ENCODE measurements at regions not wholly inside any gene's neighbourhood (a gene's known extent, or its start where the extent isn't known, plus 50 kb on each side); places are given as distances from the start of the nearest gene placed in this dataset.

DNA sequence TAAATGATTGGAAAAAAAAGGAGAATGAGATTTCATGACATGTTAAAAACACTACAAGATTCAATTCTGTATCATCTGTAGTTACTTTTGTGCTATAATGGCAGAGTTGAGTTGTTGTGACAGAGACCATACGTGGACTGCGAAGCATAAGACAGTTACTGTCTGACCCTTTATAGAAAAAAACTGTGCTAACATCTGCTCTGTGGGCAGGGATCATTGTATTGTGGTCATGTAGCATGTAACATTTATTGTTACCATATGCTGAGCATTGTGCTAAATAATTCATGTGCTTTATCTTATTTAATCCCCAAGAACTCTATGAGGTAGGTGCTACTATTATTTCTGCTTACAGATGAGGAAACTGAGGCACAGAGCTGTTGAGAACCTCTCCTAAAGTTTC is 147.3 kb upstream of the HMHB1 start:
- Histone ChIP-seq H3K27ac (no peak overlapping the region), H3F3A (ENCODE audit: insufficient read depth, low read depth) (no peaks in the 10 kb centered on the region), H3K79me2 (ENCODE audit: low read depth) (no peaks in the 10 kb centered on the region), H3K9me3 (ENCODE audit: insufficient read depth, low read depth) (no peaks in the 10 kb centered on the region), H3K27me3 (ENCODE audit: insufficient read depth, low read depth) (no peaks in the 10 kb centered on the region), H3K4me3 (no peak overlapping the region), H3K9me2 (ENCODE audit: insufficient read depth) (no peaks in the 10 kb centered on the region), H4K20me1 (ENCODE audit: insufficient read depth) (no peaks in the 10 kb centered on the region), H2AFZ (no peak overlapping the region), H3K4me1 (replicated peaks; ENCODE audit: insufficient read depth) (peaks cover 24% of the 10 kb centered on the region), H3K4me2 (no peak overlapping the region), H3K36me3 (ENCODE audit: low read depth) (no peaks in the 10 kb centered on the region)
- intact Hi-C loops (cut with micrococcal nuclease; ENCODE audit: unreplicated experiment), result no loop called here
- CTCF ChIA-PET, result no interaction called here
- TF ChIP-seq EZH2 (IDR thresholded peaks at IDR 0.05; ENCODE audit: low read depth), result no peak
- TF ChIP-seq, protein P1, sequence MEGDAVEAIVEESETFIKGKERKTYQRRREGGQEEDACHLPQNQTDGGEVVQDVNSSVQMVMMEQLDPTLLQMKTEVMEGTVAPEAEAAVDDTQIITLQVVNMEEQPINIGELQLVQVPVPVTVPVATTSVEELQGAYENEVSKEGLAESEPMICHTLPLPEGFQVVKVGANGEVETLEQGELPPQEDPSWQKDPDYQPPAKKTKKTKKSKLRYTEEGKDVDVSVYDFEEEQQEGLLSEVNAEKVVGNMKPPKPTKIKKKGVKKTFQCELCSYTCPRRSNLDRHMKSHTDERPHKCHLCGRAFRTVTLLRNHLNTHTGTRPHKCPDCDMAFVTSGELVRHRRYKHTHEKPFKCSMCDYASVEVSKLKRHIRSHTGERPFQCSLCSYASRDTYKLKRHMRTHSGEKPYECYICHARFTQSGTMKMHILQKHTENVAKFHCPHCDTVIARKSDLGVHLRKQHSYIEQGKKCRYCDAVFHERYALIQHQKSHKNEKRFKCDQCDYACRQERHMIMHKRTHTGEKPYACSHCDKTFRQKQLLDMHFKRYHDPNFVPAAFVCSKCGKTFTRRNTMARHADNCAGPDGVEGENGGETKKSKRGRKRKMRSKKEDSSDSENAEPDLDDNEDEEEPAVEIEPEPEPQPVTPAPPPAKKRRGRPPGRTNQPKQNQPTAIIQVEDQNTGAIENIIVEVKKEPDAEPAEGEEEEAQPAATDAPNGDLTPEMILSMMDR (conservative IDR thresholded peaks at IDR 0.05), result no peak
- DNase-seq, result no peak
- POLR2A ChIA-PET (ENCODE audit: unreplicated experiment), result no interaction called here
- BruUV-seq (replicated peaks), result no TSS peak

DNA sequence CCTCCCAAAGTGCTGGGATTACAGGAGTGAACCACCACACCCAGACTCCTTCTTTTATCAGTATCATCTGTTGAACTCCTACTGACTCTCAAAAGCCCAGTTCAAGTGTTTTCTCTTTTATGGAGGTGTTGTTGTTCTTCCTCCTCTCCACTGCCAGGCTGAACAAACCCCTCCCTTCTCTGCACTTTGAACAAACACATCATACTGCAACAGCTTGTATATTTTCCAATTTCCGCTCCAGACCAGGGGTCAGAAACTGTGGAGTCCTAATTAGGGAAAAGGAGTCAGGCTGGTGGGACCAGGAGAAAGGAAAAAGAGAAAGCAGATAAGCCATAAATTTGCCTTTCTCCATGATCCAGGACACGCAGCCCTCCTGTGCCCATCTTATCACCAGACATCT is 148.1 kb upstream of the HMHB1 start:
- H3K79me2 ChIP-seq (ENCODE audit: low read depth), result no peaks in the 10 kb centered on the region
- intact Hi-C loops (cut with micrococcal nuclease; ENCODE audit: unreplicated experiment), result no loop called here
- ChIA-PET CTCF (no interaction called here), POLR2A (ENCODE audit: unreplicated experiment) (no interaction called here)
- no peak overlapping the region for H2AFZ ChIP-seq
- H3K27me3 ChIP-seq (ENCODE audit: insufficient read depth, low read depth), result no peaks in the 10 kb centered on the region
- no peak overlapping the region for H3K4me3 ChIP-seq
- H3K4me1 ChIP-seq (replicated peaks; ENCODE audit: insufficient read depth), result peaks cover 32% of the 10 kb centered on the region
- no peaks in the 10 kb centered on the region for H3K9me3 ChIP-seq (ENCODE audit: insufficient read depth, low read depth)
- no peaks in the 10 kb centered on the region for H3K36me3 ChIP-seq (ENCODE audit: low read depth)
- H3K9me2 ChIP-seq (ENCODE audit: insufficient read depth), result no peaks in the 10 kb centered on the region
- H3F3A ChIP-seq (ENCODE audit: insufficient read depth, low read depth), result peaks cover 6% of the 10 kb centered on the region
- H4K20me1 ChIP-seq (ENCODE audit: insufficient read depth), result no peaks in the 10 kb centered on the region
- no TSS peak for BruUV-seq (replicated peaks)
- DNase-seq, result no peak
- H3K4me2 ChIP-seq, result no peak overlapping the region
- no peak overlapping the region for H3K27ac ChIP-seq
- TF ChIP-seq EZH2 (IDR thresholded peaks at IDR 0.05; ENCODE audit: low read depth), result no peak
- TF ChIP-seq, protein P1 (conservative IDR thresholded peaks at IDR 0.05), result no peak

DNA sequence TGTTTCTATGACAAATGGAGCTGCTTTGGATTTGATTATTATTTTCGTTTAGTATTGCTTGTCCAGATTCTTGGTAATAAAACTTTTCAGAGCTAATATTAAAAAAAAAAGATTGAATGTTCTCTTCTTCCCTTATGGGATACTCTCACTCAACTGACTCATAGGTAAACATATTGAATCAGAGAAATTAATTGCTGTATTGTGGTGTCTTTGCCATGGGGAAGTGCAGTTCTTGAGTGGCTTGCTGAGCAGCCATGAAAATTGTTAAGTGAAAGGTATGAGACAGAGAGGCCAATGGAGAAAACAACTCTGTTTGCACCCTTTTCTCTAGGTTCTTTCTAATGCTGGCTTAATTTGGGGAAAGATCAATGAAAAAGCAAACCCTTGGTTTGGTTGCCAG is 149.9 kb upstream of the HMHB1 start:
- Histone ChIP-seq H3F3A (ENCODE audit: insufficient read depth, low read depth) (peaks cover 15% of the 10 kb centered on the region), H3K27ac (0 out of 2 replicates have a peak overlapping the region, but pooled peaks have one; percentile 7), H3K27me3 (ENCODE audit: insufficient read depth, low read depth) (no peaks in the 10 kb centered on the region), H4K20me1 (ENCODE audit: insufficient read depth) (no peaks in the 10 kb centered on the region), H3K4me2 (peak overlapping the region; percentile 28; the same call in 1 of the 2 replicates), H3K36me3 (ENCODE audit: low read depth) (no peaks in the 10 kb centered on the region), H2AFZ (no peak overlapping the region), H3K4me1 (replicated peaks; ENCODE audit: insufficient read depth) (peaks cover 50% of the 10 kb centered on the region), H3K9me2 (ENCODE audit: insufficient read depth) (no peaks in the 10 kb centered on the region), H3K79me2 (ENCODE audit: low read depth) (no peaks in the 10 kb centered on the region), H3K4me3 (no peak overlapping the region), H3K9me3 (ENCODE audit: insufficient read depth, low read depth) (no peaks in the 10 kb centered on the region)
- POLR2A ChIA-PET (ENCODE audit: unreplicated experiment), result interaction anchor here (0.6 kb wide), 1 partner anchor 261 kb away, joined by 13 read pairs; no protein-coding TSS in a partner anchor
- no peak for TF ChIP-seq EZH2 (IDR thresholded peaks at IDR 0.05; ENCODE audit: low read depth)
- TF ChIP-seq, protein P1 (conservative IDR thresholded peaks at IDR 0.05), result no peak
- intact Hi-C loops (cut with micrococcal nuclease; ENCODE audit: unreplicated experiment), result no loop called here
- no TSS peak for BruUV-seq (replicated peaks)
- CTCF ChIA-PET, result no interaction called here
- DNase-seq, result peak in 1 of 2 experiments; percentile 80

Measured in PC-9 (cell line).